H9 (cell line): ENCODE measurements at regions not wholly inside any gene's neighbourhood (a gene's known extent, or its start where the extent isn't known, plus 50 kb on each side); places are given as distances from the start of the nearest gene placed in this dataset.

Experiments used
- DNase-seq: peaks from one replicate; pipeline ENCODE4 v3.0.0-alpha.2; 2017
- H2AFZ ChIP-seq: one replicate; pipeline ENCODE4 v1.6.1; 2013; ENCODE audit warnings: mild to moderate bottlenecking, low read length, control low read depth, moderate library complexity
- H2AK5ac ChIP-seq: 2 replicates; pipeline ENCODE4 v1.6.1; 2013; ENCODE audit warnings: low read length, control low read depth, mixed read lengths; ENCODE audit not compliant: insufficient read length
- H2BK120ac ChIP-seq: one replicate; pipeline ENCODE4 v1.6.1; 2013; ENCODE audit warnings: low read depth, mild to moderate bottlenecking, low read length, control low read depth, inconsistent platforms; ENCODE audit not compliant: poor library complexity, severe bottlenecking
- H2BK12ac ChIP-seq: 2 replicates; pipeline ENCODE4 v1.6.1; 2013; ENCODE audit warnings: low read length, control low read depth, mixed read lengths, low read depth; ENCODE audit not compliant: insufficient read length
- H2BK15ac ChIP-seq: 2 replicates; pipeline ENCODE4 v1.6.1; 2013; ENCODE audit warnings: low read depth, low read length, control low read depth
- H2BK20ac ChIP-seq: one replicate; pipeline ENCODE4 v1.6.1; 2013; ENCODE audit warnings: low read depth, mild to moderate bottlenecking, low read length, control low read depth, inconsistent platforms; ENCODE audit not compliant: poor library complexity, severe bottlenecking
- H2BK5ac ChIP-seq: 2 replicates; pipeline ENCODE4 v1.6.1; 2013; ENCODE audit warnings: low read length, control low read depth, mixed read lengths; ENCODE audit not compliant: insufficient read length
- H3K14ac ChIP-seq: 2 replicates; pipeline ENCODE4 v1.6.1; 2013; ENCODE audit warnings: low read length, control low read depth; ENCODE audit not compliant: insufficient read depth
- H3K18ac ChIP-seq: 2 replicates; pipeline ENCODE4 v1.6.1; 2013; ENCODE audit warnings: low read depth, mild to moderate bottlenecking, mixed read lengths, low read length, control low read depth; ENCODE audit not compliant: insufficient read length
- H3K23ac ChIP-seq: 2 replicates; pipeline ENCODE4 v1.6.1; 2013; ENCODE audit warnings: low read length, control low read depth, mixed read lengths, low read depth; ENCODE audit not compliant: insufficient read length
- H3K23me2 ChIP-seq: 2 replicates; pipeline ENCODE4 v1.6.1; 2013; ENCODE audit warnings: low read depth, mild to moderate bottlenecking, mixed read lengths, low read length, control low read depth; ENCODE audit not compliant: insufficient read length, poor library complexity, severe bottlenecking
- H3K27ac ChIP-seq: 2 replicates; pipeline ENCODE4 v1.5.1; 2013; ENCODE audit warnings: low read length, control low read depth, mixed read lengths, low read depth; ENCODE audit not compliant: insufficient read length
- H3K27me3 ChIP-seq: 2 replicates; pipeline ENCODE4 v1.6.1; 2013; ENCODE audit warnings: low read length, control low read depth, inconsistent platforms; ENCODE audit not compliant: insufficient read depth
- H3K4ac ChIP-seq: 2 replicates; pipeline ENCODE4 v1.6.1; 2013; ENCODE audit warnings: low read depth, mild to moderate bottlenecking, control low read depth, inconsistent platforms, low read length, moderate library complexity
- H3K4me1 ChIP-seq: 2 replicates; pipeline ENCODE4 v1.6.1; 2013; ENCODE audit warnings: low read length, control low read depth, inconsistent platforms; ENCODE audit not compliant: insufficient read depth
- H3K4me2 ChIP-seq: 2 replicates; pipeline ENCODE4 v1.6.1; 2013; ENCODE audit warnings: low read length, control low read depth, mixed read lengths; ENCODE audit not compliant: insufficient read length, insufficient read depth
- H3K56ac ChIP-seq: 2 replicates; pipeline ENCODE4 v1.6.1; 2013; ENCODE audit warnings: low read depth, mild to moderate bottlenecking, mixed read lengths, low read length, control low read depth; ENCODE audit not compliant: insufficient read length
- H3K79me1 ChIP-seq: 2 replicates; pipeline ENCODE4 v1.6.1; 2013; ENCODE audit warnings: low read depth, mild to moderate bottlenecking, moderate library complexity, low read length, control low read depth, inconsistent platforms; ENCODE audit not compliant: insufficient read depth, poor library complexity, severe bottlenecking
- H3K79me2 ChIP-seq: 2 replicates; pipeline ENCODE4 v1.6.1; 2013; ENCODE audit warnings: low read length, control low read depth, inconsistent platforms; ENCODE audit not compliant: insufficient read depth
- H3K9ac ChIP-seq: 2 replicates; pipeline ENCODE4 v1.6.1; 2013; ENCODE audit warnings: low read length, control low read depth, mixed read lengths; ENCODE audit not compliant: insufficient read length; ENCODE audit errors: extremely low read depth
- H3K9me3 ChIP-seq: one replicate; pipeline ENCODE4 v1.6.1; 2013; ENCODE audit warnings: low read depth, low read length, inconsistent platforms; ENCODE audit not compliant: control insufficient read depth
- H3T11ph ChIP-seq: one replicate; pipeline ENCODE4 v1.6.1; 2013; ENCODE audit warnings: mild to moderate bottlenecking, low read length, control low read depth, inconsistent platforms
- H4K20me1 ChIP-seq: one replicate; pipeline ENCODE4 v1.6.1; 2013; ENCODE audit not compliant: control insufficient read depth, insufficient read length, insufficient read depth
- H4K5ac ChIP-seq: 2 replicates; pipeline ENCODE4 v1.6.1; 2013; ENCODE audit warnings: low read depth, mild to moderate bottlenecking, mixed read lengths, low read length, control low read depth; ENCODE audit not compliant: insufficient read length
- H4K8ac ChIP-seq: replicated peaks from 2 replicates; pipeline ENCODE4 v1.6.1; 2013; ENCODE audit warnings: low read length, control low read depth, mixed read lengths, low read depth; ENCODE audit not compliant: insufficient read length
- H4K91ac ChIP-seq: 2 replicates; pipeline ENCODE4 v1.6.1; 2013; ENCODE audit warnings: low read depth, mild to moderate bottlenecking, moderate library complexity, mixed read lengths, low read length, control low read depth; ENCODE audit not compliant: insufficient read length
- H3K27ac Mint-ChIP-seq, 3 experiments: 2 replicates in 2 of 3; 3 replicates in 1 of 3; pipeline ENCODE4 v1.8.0; 2020 to 2021; ENCODE audit warnings: mixed read lengths in 3 of 3, mild to moderate bottlenecking in 1 of 3, moderate library complexity in 1 of 3
- H3K27me3 Mint-ChIP-seq: 2 replicates; pipeline ENCODE4 v1.8.0; 2021; ENCODE audit warnings: low read depth, mild to moderate bottlenecking, moderate library complexity, mixed read lengths
- H3K36me3 Mint-ChIP-seq, 3 experiments: 2 replicates in 2 of 3; 3 replicates in 1 of 3; pipeline ENCODE4 v1.8.0; 2020 to 2021; ENCODE audit warnings: low read depth in 3 of 3, mixed read lengths in 3 of 3; ENCODE audit not compliant: insufficient read depth in 1 of 3
- H3K4me1 Mint-ChIP-seq, 2 experiments: 2 replicates each; pipeline ENCODE4 v1.8.0; 2020; ENCODE audit warnings: mixed read lengths in 2 of 2
- H3K4me3 Mint-ChIP-seq, 2 experiments: 2 replicates in 1 of 2; 3 replicates in 1 of 2; pipeline ENCODE4 v1.8.0; 2020 to 2021; ENCODE audit warnings: mild to moderate bottlenecking in 2 of 2, mixed read lengths in 2 of 2, moderate library complexity in 1 of 2
- H3K9me3 Mint-ChIP-seq, 2 experiments: 2 replicates in 1 of 2; 3 replicates in 1 of 2; pipeline ENCODE4 v1.8.0; 2020; ENCODE audit warnings: mild to moderate bottlenecking in 2 of 2, mixed read lengths in 2 of 2, moderate library complexity in 1 of 2
- CTCF ChIP-seq: fragments of 200-600 bp; sonication (generic); conservative IDR thresholded peaks from 3 replicates; pipeline ENCODE4 v1.8.0; 2021; ENCODE audit warnings: antibody characterized with exemption, mild to moderate bottlenecking
- WGBS: extraction: QIAGEN DNeasy Blood & Tissue Kit; methylation state at CpG from one replicate; pipeline ENCODE4 v1.1.7; 2013; ENCODE audit warnings: missing lambda C conversion rate, low lambda C conversion rate, mixed read lengths; ENCODE audit not compliant: insufficient read length; ENCODE audit errors: extremely low coverage; 5-methylcytosine and 5-hydroxymethylcytosine counted together

- Histone ChIP-seq H3K23me2 (no peaks in the 10 kb centered on the region), H3K79me2 (no peaks in the 10 kb centered on the region), H2BK120ac (no peak overlapping the region), H2BK5ac (no peak overlapping the region), H3K23ac (no peak overlapping the region), H2AK5ac (no peak overlapping the region), H3T11ph (no peak overlapping the region), H3K9ac (no peak overlapping the region), H3K4ac (no peak overlapping the region), H3K79me1 (no peaks in the 10 kb centered on the region), H4K20me1 (no peaks in the 10 kb centered on the region), H2BK20ac (no peak overlapping the region), H2BK12ac (no peak overlapping the region), H3K9me3 (no peaks in the 10 kb centered on the region), H3K27me3 (no peaks in the 10 kb centered on the region), H4K91ac (no peak overlapping the region), H2BK15ac (no peak overlapping the region), H2AFZ (no peak overlapping the region), H3K27ac (no peak overlapping the region), H3K4me2 (no peak overlapping the region), H3K4me1 (no peaks in the 10 kb centered on the region), H4K5ac (no peak overlapping the region), H3K18ac (no peak overlapping the region), H3K14ac (no peak overlapping the region), H4K8ac (no peak overlapping the region), H3K56ac (no peak overlapping the region)
- H3K4me1 Mint-ChIP-seq, result no peaks in the 10 kb centered on the region
- DNase-seq, result no peak
- no peak for TF ChIP-seq CTCF
- WGBS, result no CpG with 5 or more reads among the region's 2 CpGs
- no peaks in the 10 kb centered on the region; the same call in 1 of the 2 replicates for H3K27me3 Mint-ChIP-seq
- H3K4me3 Mint-ChIP-seq, result no peak overlapping the region
- H3K36me3 Mint-ChIP-seq, result peaks cover 3 to 12% (median 5%) of the 10 kb centered on the region in 3 experiments; a peak in 5 of 7 replicates
- H3K9me3 Mint-ChIP-seq, result peaks cover 12 to 19% of the 10 kb centered on the region in 2 experiments
- no peak overlapping the region for H3K27ac Mint-ChIP-seq
Observed at GRCh38 chr21:16395285-16395684, 665.5 kb downstream of the USP25 start.
